ENCODE measurements at regions not wholly inside any gene's neighbourhood (a gene's known extent, or its start where the extent isn't known, plus 50 kb on each side); places are given as distances from the start of the nearest gene placed in this dataset.

- TF ChIP-seq CTCF (IDR thresholded peaks at IDR 0.05; ENCODE audit: poor library complexity) (no peak), EZH2 (IDR thresholded peaks at IDR 0.05; ENCODE audit: borderline replicate concordance) (no peak), EZH2phosphoT487 (IDR thresholded peaks at IDR 0.05; ENCODE audit: low read depth, severe bottlenecking, unreplicated experiment) (no peak)
These were observed 89.5 kb downstream of the GGTLC2 start for GRCh38 chr22:22733881-22734373.

Measured in hepatocyte (in vitro differentiated cells).